Tibial artery (tissue), 4 donors: ENCODE measurements at regions not wholly inside any gene's neighbourhood (a gene's known extent, or its start where the extent isn't known, plus 50 kb on each side); places are given as distances from the start of the nearest gene placed in this dataset.

Source experiments
- DNase-seq, 2 donors: peaks; one replicate each; pipeline ENCODE4 v3.0.0-alpha.2; 2019
- H3K27ac ChIP-seq, 2 donors: fragments of 200-600 bp; sonication (generic) in 1 of 2; 1 replicate in 1 of 2; 2 replicates in 1 of 2; pipeline ENCODE4 v1.5.1; 2018 to 2019; ENCODE audit warnings: mild to moderate bottlenecking in 1 of 2
- H3K27me3 ChIP-seq, 2 donors: fragments of 200-600 bp; sonication (generic) in 1 of 2; one replicate each; pipeline versions ENCODE4 v1.5.1 to v1.6.0; 2016 to 2019
- H3K36me3 ChIP-seq, 3 donors: fragments of 200-600 bp; sonication (generic) in 2 of 3; one replicate each; pipeline ENCODE4 v1.5.1; 2016 to 2019; ENCODE audit warnings: mild to moderate bottlenecking in 2 of 3
- H3K4me1 ChIP-seq, 4 donors: fragments of 200-600 bp; sonication (generic) in 2 of 4; 1 replicate in 3 of 4; 2 replicates in 1 of 4; pipeline ENCODE4 v1.5.1; 2016 to 2019
- H3K4me3 ChIP-seq, 2 donors: fragments of 200-600 bp; sonication (generic) in 1 of 2; 1 replicate in 1 of 2; 2 replicates in 1 of 2; pipeline ENCODE4 v1.5.1; 2018 to 2019; ENCODE audit warnings: mild to moderate bottlenecking in 2 of 2
- H3K9me3 ChIP-seq, 3 donors: fragments of 200-600 bp; sonication (generic) in 1 of 3; one replicate each; pipeline ENCODE4 v1.5.1; 2016 to 2019
- intact Hi-C: fragments of 100-400 bp; cut with DNase I; formaldehyde crosslinking; loops from one replicate; pipeline ENCODE4 v1.15.0; 2023; ENCODE audit warnings: low total_unique reads
- TF ChIP-seq, protein P1 (sequence below), 2 experiments: fragments of 200-600 bp in 1 of 2; fragments of 450-650 bp in 1 of 2; IDR thresholded peaks; one replicate each; pipeline ENCODE4 v1.5.1; 2017 to 2019; ENCODE audit warnings: antibody characterized with exemption in 2 of 2, mild to moderate bottlenecking in 1 of 2, moderate library complexity in 1 of 2

DNA sequence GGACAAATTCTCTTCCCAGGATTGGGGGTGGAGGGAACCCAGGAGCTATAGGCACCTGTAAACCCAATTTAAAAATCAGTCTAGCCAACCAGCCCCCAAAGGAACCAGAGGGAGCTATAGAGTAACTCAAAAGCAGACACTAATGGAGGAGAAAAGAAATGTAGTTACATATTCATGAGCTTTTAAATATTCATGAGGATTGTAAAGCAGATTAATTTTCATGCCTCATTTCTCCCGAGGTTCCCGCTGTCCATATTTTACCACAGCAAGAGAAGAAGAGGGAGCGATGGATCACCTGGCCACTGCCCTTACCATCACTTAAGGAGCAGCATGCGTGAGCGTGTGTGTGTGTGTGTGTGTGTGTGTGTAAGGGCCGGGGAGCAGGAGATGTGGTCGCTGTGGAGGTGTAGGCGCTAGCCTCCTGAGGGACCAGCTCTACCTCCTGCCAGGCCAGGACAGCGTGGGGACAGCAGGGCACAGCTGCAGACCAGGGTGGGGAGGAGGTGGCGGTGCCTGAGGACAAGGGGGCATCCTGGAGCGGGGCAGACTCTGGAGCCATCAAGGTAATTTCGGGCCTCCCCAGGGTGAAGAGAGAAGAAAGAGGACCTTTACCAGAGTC is 100.7 kb upstream of the THY1 start:
- H3K36me3 ChIP-seq, result no peaks in the 10 kb centered on the region
- H3K27ac ChIP-seq, result no peak overlapping the region
- H3K27me3 ChIP-seq, result peaks cover 0 to 30% of the 10 kb centered on the region in 2 donors
- no peaks in the 10 kb centered on the region for H3K9me3 ChIP-seq
- intact Hi-C loops, result no loop called here
- TF ChIP-seq, protein P1, sequence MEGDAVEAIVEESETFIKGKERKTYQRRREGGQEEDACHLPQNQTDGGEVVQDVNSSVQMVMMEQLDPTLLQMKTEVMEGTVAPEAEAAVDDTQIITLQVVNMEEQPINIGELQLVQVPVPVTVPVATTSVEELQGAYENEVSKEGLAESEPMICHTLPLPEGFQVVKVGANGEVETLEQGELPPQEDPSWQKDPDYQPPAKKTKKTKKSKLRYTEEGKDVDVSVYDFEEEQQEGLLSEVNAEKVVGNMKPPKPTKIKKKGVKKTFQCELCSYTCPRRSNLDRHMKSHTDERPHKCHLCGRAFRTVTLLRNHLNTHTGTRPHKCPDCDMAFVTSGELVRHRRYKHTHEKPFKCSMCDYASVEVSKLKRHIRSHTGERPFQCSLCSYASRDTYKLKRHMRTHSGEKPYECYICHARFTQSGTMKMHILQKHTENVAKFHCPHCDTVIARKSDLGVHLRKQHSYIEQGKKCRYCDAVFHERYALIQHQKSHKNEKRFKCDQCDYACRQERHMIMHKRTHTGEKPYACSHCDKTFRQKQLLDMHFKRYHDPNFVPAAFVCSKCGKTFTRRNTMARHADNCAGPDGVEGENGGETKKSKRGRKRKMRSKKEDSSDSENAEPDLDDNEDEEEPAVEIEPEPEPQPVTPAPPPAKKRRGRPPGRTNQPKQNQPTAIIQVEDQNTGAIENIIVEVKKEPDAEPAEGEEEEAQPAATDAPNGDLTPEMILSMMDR (IDR thresholded peaks at IDR 0.05), result no peak
- DNase-seq, result no peak
- H3K4me1 ChIP-seq, result no peaks in the 10 kb centered on the region
- H3K4me3 ChIP-seq, result no peak overlapping the region

DNA sequence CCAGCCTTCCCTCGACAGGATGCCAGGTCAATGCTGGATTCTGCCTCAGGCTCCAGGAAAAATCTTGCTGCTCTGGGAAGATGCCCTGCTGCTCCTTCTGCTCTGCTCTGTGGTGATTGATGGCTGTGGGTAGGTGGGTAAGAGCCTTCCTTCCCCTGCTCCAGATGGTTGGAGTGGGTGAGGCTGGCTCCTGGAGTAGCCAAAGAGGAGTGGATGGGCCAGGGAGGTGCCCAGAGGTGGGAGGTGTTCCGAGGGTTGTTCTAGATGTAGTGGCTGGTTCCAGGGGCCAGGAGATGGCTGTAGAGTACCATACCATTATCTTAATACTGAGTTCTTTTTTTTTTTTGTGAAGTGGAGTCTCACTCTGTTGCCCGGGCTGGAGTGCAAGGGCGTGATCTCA is 99.6 kb upstream of the THY1 start:
- intact Hi-C loops, result no loop called here
- Histone ChIP-seq H3K27ac (no peak overlapping the region), H3K4me1 (no peaks in the 10 kb centered on the region), H3K4me3 (no peak overlapping the region), H3K27me3 (peaks cover 0 to 28% of the 10 kb centered on the region in 2 donors), H3K9me3 (no peaks in the 10 kb centered on the region), H3K36me3 (no peaks in the 10 kb centered on the region)
- no peak for DNase-seq
- TF ChIP-seq, protein P1 (IDR thresholded peaks at IDR 0.05), result no peak

DNA sequence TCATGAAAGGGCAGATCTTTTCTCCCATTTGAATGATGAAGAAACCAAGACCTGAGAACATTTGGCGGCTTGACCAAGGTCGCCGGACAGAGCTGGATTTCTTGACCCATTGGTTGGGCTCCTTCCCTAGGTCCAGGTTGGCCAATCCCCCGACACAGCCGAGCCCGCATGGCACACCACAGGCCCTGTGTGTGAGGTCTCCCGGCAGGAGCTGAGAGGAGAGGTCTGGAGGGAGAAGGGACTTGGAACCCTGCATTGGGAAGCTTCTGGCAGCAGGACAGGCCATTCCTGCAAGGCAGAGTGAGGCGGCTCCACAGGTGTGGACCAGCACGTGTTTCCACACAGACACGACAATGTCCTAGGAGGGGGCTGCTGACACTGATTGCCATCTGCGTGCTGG is 98.6 kb upstream of the THY1 start:
- H3K27ac ChIP-seq, result no peak overlapping the region
- H3K36me3 ChIP-seq, result no peaks in the 10 kb centered on the region
- H3K4me3 ChIP-seq, result no peak overlapping the region
- H3K4me1 ChIP-seq, result no peaks in the 10 kb centered on the region
- TF ChIP-seq, protein P1 (IDR thresholded peaks at IDR 0.05), result no peak
- DNase-seq, result no peak
- no peaks in the 10 kb centered on the region for H3K9me3 ChIP-seq
- H3K27me3 ChIP-seq, result peaks cover 0 to 33% of the 10 kb centered on the region in 2 donors
- intact Hi-C loops, result no loop called here

DNA sequence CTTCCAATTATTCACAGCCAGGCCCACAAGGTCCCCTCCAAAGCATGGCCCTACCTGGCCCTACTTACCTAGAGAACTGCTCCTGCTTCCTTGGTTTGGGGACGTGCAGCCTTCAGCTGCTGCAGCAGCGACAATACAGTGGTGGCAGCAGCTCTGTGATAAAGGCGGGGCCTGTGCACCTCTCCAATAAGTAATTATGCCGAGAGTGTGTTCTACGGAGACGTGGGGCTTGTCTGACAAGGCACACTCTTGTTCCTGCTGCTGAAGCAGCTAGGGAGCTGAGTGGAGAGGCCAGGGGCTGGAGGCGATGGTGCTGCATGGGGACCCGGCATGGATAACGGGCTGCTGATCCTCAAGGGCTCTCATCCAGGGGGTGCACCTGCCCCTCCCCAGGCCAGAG is 98.0 kb upstream of the THY1 start:
- DNase-seq, result no peak
- intact Hi-C loops, result no loop called here
- Histone ChIP-seq H3K4me3 (no peak overlapping the region), H3K4me1 (no peaks in the 10 kb centered on the region), H3K27ac (no peak overlapping the region), H3K36me3 (no peaks in the 10 kb centered on the region), H3K27me3 (peaks cover 0 to 39% of the 10 kb centered on the region in 2 donors), H3K9me3 (no peaks in the 10 kb centered on the region)
- TF ChIP-seq, protein P1 (IDR thresholded peaks at IDR 0.05), result no peak

DNA sequence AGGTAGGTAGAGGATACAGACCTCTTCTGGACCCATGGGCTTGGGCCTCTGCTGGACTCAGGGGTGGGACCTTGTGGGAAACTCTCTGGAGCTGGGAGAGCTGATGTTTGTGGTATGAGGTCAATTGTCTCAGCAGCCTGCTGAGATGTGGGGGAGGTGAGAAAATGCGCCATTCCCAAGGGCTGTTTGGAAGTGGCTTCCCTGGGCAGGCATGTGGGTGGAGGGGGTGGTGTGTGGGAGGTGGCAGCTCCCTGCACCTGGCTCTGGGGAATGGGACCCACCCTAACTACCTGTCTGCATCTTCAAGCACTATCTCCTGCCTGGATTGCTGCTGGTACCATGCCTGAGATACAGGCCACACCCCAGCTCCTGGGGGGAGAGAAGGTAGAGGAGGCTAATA is 97.4 kb upstream of the THY1 start:
- H3K4me3 ChIP-seq, result no peak overlapping the region
- TF ChIP-seq, protein P1 (IDR thresholded peaks at IDR 0.05), result no peak
- intact Hi-C loops, result no loop called here
- H3K9me3 ChIP-seq, result no peaks in the 10 kb centered on the region
- H3K4me1 ChIP-seq, result no peaks in the 10 kb centered on the region
- no peak overlapping the region for H3K27ac ChIP-seq
- no peaks in the 10 kb centered on the region for H3K36me3 ChIP-seq
- peaks cover 0 to 42% of the 10 kb centered on the region in 2 donors for H3K27me3 ChIP-seq
- DNase-seq, result no peak

DNA sequence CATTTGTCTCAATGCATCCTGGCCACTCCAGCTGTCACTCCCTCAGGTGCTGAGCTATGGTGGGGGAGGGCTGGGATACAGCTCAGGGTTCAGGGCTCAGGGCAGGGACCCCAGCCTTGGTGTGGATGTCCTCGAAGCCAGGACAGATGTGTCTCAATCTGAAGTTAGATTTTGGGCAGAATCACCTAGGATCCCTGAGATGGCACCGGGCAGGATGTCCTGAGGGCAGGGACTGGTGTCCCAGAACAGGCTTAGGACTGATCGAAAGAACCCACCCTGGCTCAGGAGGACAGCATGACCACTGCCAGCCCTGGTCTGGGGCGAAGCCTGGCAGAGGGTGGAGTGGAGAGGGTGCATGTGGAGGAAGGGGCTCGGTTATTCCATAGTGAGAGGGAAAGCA is 96.8 kb upstream of the THY1 start:
- Histone ChIP-seq H3K27me3 (peaks cover 0 to 46% of the 10 kb centered on the region in 2 donors), H3K9me3 (no peaks in the 10 kb centered on the region), H3K27ac (no peak overlapping the region), H3K36me3 (no peaks in the 10 kb centered on the region), H3K4me3 (no peak overlapping the region), H3K4me1 (no peaks in the 10 kb centered on the region)
- DNase-seq, result no peak
- TF ChIP-seq, protein P1 (IDR thresholded peaks at IDR 0.05), result no peak
- intact Hi-C loops, result no loop called here
